NCI-H146 treated with DMSO at 0.1 percent for 48 hours (cell line): ENCODE measurements at regions not wholly inside any gene's neighbourhood (a gene's known extent, or its start where the extent isn't known, plus 50 kb on each side); places are given as distances from the start of the nearest gene placed in this dataset.

Source experiments
- DNase-seq: peaks from one replicate; lab custom pipeline; 2025; ENCODE audit not compliant: unreplicated experiment; lab: John Stamatoyannopoulos, UW

GRCh38 chr2:19614066-19614465 is 255.6 kb upstream of the OSR1 start:
- no peak for DNase-seq

DNA sequence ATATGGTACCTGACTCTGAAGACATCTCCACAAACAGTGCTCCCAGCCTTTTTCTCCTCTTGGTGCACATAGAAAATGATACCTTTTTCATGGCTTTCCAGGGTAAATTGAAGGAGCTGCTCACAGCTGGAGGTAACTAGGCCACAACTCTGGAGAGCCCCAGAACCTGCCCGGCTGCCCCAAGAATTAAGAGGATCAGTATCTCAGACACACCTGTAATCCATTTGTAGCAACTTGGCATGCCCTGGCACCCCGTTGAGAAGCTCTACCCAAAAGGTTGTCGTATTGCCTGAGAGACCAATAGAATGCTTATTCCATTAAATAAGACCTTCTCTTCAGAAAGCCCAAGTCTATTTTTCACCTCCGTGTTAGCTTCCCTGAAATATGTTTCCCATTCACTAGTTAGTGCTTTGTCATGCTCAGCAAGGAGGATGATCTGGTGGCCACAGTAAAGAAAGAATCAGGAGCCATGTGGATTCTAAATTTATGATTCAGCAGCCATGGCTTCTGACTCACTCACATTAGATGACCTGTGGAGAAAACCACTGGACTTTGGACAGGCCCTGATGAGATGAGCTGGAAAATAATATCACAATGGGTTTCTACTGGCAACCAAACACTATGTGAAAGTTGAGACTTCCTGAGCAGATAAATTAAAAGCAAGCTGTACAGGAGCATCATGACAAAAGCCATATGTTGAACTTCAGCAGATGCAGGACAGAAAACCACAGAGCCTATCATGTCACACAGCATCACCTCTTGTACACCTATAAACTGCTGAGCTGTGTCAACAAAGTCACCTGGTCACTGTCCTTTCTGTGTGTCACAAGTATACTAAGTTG is 253.3 kb upstream of the OSR1 start:
- peak; percentile 92 for DNase-seq

DNA sequence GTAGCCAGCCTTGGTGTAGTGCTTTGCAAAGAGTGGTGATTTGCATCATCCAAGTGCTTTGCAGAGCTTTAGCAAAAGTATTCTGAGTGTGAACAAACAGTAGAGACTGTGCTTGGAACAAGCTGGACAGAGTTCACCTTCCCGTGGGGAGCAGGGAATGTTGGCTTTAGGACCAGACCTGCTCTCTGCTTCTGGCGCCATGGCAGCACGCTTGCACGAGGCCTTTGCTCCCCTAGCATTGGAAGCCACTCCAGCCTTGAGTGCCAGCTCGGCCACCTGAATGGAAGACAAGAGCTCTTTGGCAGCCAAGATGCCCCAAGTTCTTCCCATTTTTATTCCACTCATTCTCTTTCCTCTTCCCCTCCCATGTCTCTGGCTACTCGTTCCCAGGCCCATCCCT is 250.8 kb upstream of the OSR1 start:
- DNase-seq, result no peak

DNA sequence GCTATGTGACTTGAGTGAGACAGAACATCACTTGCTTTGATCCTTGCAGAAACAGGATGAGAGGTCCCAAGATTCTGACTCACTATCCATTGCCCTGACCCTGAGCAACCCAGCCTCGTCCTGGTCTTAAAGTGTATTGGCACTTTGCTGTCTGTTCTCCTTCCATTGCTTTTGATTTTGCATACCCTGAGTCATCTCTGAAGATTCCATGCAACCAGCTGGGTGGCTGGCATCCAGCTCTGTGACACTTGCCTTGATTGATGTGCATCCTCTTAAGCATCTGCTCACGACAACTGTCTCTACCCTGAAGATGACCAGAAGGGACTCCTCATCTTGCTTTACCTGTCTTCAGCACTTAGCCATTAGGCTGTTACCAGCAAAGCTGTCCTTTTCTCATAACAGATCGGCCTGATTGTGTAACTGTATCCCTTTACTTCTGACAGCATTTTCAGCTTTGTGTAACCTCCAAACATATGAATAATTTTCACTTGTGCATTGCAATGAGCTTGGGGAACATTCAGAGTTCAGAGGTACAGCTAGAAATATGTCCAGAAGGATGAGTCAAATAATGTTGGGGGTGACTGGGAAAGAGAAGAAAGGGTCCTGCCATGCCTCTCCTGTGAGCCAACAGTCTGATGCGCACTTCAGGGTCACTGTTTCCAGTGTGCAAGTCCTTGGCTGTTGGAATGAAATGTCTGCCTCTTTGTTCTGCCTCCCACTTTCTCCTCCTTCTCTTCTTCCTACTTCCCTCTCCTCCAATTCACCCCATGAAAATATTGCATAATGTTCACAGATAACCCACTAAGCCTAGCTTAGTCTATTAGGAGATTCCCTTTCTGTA is 249.7 kb upstream of the OSR1 start:
- DNase-seq, result no peak

DNA sequence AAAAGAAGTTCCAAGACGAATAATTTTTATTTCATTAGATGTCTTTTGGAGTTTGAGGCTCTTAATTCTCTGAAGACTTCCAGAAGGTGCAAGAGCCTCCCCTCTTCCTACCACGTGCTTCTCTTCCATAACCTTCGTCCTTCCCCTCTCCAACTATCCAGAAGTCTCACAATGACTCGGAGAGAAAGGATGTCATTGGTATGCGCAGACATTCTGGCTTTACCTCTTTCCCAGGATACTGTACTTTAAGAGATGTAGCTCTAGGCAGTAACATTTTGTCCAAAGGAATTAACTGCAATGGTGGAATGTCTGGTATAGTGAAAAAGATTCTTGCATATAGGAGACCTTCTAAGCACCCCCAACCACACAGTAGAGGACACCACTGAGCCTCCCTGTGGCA is 249.0 kb upstream of the OSR1 start:
- DNase-seq, result no peak

DNA sequence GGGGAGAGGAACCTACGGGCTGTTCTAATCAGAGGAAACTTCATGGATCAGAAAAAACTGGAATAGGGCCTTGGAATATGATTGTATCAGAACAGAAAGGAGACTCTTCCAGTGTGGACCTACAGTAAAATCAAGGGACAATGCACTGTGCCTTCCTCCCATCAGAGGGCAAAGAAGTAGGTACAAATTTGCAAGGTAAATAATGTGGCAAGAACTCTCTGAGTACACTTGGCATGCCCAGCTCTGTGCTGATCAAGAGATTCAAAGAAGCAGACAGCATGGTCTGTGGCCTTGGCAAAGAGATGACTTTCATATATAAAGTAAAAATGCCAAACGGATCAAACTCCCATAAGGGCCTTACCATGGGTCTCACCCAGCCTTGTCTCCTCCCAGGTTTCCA is 242.6 kb upstream of the OSR1 start:
- no peak for DNase-seq

DNA sequence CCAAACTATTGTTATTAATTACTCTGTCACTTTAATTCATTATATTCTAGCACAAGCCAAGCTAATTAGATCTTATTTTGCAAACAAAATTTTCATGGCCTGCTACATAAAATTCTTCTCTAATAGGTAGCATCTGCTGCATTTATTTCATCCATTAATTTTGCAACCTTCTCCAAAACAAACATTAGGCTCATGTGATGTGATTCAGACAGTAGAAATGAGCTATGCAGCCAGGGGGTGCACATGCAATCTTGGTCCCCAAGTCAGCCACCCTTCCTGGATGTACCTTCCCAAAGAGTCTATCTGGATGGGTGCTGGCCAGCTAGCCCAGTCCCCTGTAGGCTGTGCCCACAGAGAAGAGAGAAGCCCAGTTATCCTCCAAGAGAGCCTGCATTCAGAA is 242.1 kb upstream of the OSR1 start:
- no peak for DNase-seq

- no peak for DNase-seq
Observed at GRCh38 chr2:19598971-19599370, 240.5 kb upstream of the OSR1 start.

GRCh38 chr2:19592197-19592596 is 233.8 kb upstream of the OSR1 start:
- DNase-seq, result no peak

- no peak for DNase-seq
Observed at GRCh38 chr2:19589791-19590190, 231.4 kb upstream of the OSR1 start.

GRCh38 chr2:19580830-19581229 is 222.4 kb upstream of the OSR1 start:
- no peak for DNase-seq

DNA sequence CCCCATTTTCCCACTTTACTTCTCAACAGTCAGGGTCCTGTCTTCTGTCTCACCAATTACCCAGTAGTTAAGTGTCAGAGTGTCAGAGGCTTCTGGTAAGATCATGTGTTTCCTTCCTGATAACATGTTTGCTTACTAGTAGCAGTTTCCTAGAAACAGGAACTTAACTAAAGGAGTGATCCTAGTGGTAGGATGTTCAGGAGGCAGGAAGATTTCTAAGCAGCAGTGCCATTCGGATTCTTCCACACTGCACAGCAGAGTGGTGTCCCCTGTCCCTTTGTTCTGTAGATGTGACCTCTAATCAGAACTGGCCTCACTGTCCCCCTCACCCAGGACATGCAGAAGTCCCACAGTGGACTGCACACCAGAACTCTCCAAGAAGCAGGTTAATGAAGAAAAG is 221.8 kb upstream of the OSR1 start:
- no peak for DNase-seq

DNA sequence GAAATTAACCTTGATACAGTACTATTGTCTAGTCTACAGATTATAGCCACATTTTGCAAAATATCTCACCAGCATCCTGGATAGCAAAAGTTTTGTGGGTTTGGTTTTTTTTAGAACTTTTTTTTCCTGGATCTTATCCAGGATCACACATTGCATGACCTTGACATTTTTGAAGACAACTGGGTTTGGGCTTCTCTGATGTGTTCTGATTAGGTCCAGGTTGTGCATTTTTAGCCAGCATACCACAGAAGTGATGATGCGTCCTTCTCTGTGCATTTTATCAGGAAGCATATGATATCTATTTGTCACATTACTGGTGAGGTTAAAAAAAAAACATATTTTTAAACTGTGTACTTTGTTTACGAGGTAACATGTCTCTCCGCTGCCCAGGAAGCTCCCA is 221.0 kb upstream of the OSR1 start:
- DNase-seq, result no peak

- no peak for DNase-seq
Observed at GRCh38 chr2:19577723-19578122, 219.3 kb upstream of the OSR1 start.

GRCh38 chr2:19576411-19576810 is 218.0 kb upstream of the OSR1 start:
- no peak for DNase-seq

DNA sequence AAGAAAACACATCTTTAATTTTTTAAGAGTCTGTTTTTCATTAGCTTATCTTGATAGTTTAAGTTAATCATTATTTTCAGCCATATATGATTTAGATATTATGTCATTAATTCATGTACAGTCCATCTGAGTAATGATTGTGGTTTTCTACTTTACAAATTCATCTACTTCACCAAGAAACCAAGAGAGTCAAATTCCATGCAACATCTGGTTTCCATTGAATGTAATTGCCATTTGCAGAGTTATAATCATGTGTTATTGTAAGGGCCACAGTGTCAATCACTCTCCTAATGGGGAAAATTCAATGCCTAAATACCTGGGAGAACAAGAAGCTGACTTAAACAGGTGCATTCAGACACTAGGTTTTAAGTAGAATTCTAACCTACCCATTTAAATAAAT is 217.2 kb upstream of the OSR1 start:
- no peak for DNase-seq

DNA sequence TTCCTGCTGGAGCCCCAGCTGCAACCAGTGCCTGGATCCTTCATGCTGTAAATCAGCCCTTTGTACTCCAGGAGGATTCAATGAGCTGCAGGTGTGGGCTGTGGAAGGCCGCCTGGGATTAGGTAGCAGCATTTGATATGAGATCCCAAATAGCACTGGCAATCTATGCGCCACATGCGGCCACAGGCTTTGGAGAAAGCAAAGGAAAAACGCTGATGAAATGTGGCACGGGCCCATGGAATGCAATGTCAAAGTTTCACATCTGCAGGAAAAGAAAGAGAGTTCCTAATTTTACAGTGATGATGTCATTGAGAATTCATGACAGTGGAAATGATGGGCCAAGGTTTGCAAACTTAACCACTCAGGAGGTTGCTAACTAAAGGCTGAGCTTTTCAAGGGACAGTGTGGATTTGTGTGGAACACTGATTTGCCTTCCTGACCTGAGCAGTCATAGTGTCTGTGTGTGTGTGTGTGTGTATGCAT is 216.4 kb upstream of the OSR1 start:
- peak; percentile 69 for DNase-seq

- no peak for DNase-seq
Observed at GRCh38 chr2:19573784-19574183, 215.4 kb upstream of the OSR1 start.

GRCh38 chr2:19571773-19572172 is 213.3 kb upstream of the OSR1 start:
- no peak for DNase-seq

DNA sequence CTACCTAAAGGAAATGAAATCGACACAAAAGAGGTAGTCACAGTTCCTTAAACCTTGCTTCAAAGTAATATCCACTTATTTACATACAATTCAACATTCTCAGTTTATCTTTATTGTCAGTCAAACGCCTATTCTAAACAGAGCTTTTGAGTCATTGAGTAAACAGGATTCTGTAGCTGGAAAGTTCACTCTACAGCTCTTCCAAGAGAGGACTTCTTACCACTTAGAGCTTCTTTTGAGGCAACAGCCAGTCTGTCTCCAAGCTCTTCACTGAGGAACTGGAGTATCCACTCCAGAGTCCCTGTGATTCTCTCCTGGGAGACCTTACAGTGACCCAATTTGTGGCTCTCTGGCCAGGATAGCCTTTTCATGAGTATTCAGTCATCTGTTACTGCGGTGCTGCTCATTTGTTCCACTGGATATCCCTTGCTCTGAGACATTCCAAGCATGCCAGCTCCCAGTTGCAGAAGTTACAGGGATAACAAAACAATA is 210.9 kb upstream of the OSR1 start:
- no peak for DNase-seq

- DNase-seq, result no peak
Observed at GRCh38 chr2:19568809-19569208, 210.4 kb upstream of the OSR1 start.

- DNase-seq, result no peak
Observed at GRCh38 chr2:19560785-19561184, 202.4 kb upstream of the OSR1 start.
